ENCODE measurements at regions not wholly inside any gene's neighbourhood (a gene's known extent, or its start where the extent isn't known, plus 50 kb on each side); places are given as distances from the start of the nearest gene placed in this dataset.

- no peak for TF ChIP-seq CTCF (IDR thresholded peaks at IDR 0.05)
- TF ChIP-seq POLR2A (IDR thresholded peaks at IDR 0.05), result no peak
Measured at GRCh38 chr5:62142351-62142750, 163.7 kb upstream of the KIF2A start.
